K562 (cell line): ENCODE measurements at regions not wholly inside any gene's neighbourhood (a gene's known extent, or its start where the extent isn't known, plus 50 kb on each side); places are given as distances from the start of the nearest gene placed in this dataset.

Experiments used
- CHD2 ChIP-seq: IDR thresholded peaks from 2 replicates; pipeline ENCODE4 v1.6.1; 2011; ENCODE audit warnings: low read depth, low read length
- IRF9 ChIP-seq: fragments of 450-650 bp; IDR thresholded peaks from 2 replicates; pipeline ENCODE4 v1.6.1; 2016; ENCODE audit warnings: missing biosample characterization, missing genetic modification characterization
- POLR2A ChIP-seq: fragments of 450-650 bp; conservative IDR thresholded peaks from 2 replicates; pipeline ENCODE4 v1.6.1; 2016
- SAFB2 ChIP-seq: fragments of 200-400 bp; formaldehyde crosslinking; IDR thresholded peaks from 2 replicates; pipeline ENCODE4 v1.6.1; 2018; ENCODE audit warnings: borderline replicate concordance, low read length, low read depth, moderate library complexity; ENCODE audit not compliant: severe bottlenecking
- ZFX ChIP-seq: sonication (generic); formaldehyde crosslinking; IDR thresholded peaks from 2 replicates; pipeline ENCODE4 v1.8.0; 2022; ENCODE audit warnings: mild to moderate bottlenecking, missing genetic modification reagents, moderate library complexity
- ZNF274 ChIP-seq: IDR thresholded peaks from 2 replicates; pipeline ENCODE4 v1.6.1; 2011; ENCODE audit warnings: low read depth, mild to moderate bottlenecking, low read length, moderate library complexity, borderline replicate concordance

- no peak for TF ChIP-seq CHD2
- TF ChIP-seq POLR2A = no peak
- no peak for TF ChIP-seq SAFB2
- TF ChIP-seq ZNF274 = no peak
- no peak for TF ChIP-seq ZFX (CRISPR knock-in tag)
- TF ChIP-seq IRF9 (tag) = no peak
Observed at GRCh38 chr13:81207636-81208035, 866.7 kb upstream of the SPRY2 start.
